ENCODE measurements at regions not wholly inside any gene's neighbourhood (a gene's known extent, or its start where the extent isn't known, plus 50 kb on each side); places are given as distances from the start of the nearest gene placed in this dataset.
"Not testable (repeated sequence)": the region's sequence is repeated elsewhere in the genome, so short reads cannot be mapped to it uniquely, and the experiment has no call there.

- Histone ChIP-seq H3K9me3 (peaks cover 0 to 12% (median 0%) of the 10 kb centered on the region in 3 donors), H3K4me3 (no peak overlapping the region), H3K4me1 (no peaks in the 10 kb centered on the region), H3K27ac (no peak overlapping the region), H3K36me3 (no peaks in the 10 kb centered on the region), H3K27me3 (no peaks in the 10 kb centered on the region)
- intact Hi-C loops (cut with DNase I; ENCODE audit: low total_unique reads): no loop called here
- TF ChIP-seq CTCF (IDR thresholded peaks at IDR 0.05): no peak
- no peak for DNase-seq
Measured at GRCh38 chr6:145155873-145156782, 579.2 kb downstream of the EPM2A start.

GRCh38 chr6:145158636-145159035 is 576.7 kb downstream of the EPM2A start:
- H3K36me3 ChIP-seq; H3K27ac ChIP-seq; H3K27me3 ChIP-seq; H3K4me1 ChIP-seq; H3K4me3 ChIP-seq; intact Hi-C loops (cut with DNase I; ENCODE audit: low total_unique reads); DNase-seq: not testable (repeated sequence)
- peaks cover 0 to 12% (median 0%) of the 10 kb centered on the region in 3 donors for H3K9me3 ChIP-seq

GRCh38 chr6:145159921-145160320 is 575.4 kb downstream of the EPM2A start:
- TF ChIP-seq CTCF (IDR thresholded peaks at IDR 0.05): no peak
- DNase-seq: no peak
- H3K27me3 ChIP-seq: no peaks in the 10 kb centered on the region
- no peak overlapping the region for H3K27ac ChIP-seq
- no peak overlapping the region for H3K4me3 ChIP-seq
- intact Hi-C loops (cut with DNase I; ENCODE audit: low total_unique reads): no loop called here
- H3K9me3 ChIP-seq: peaks cover 0 to 12% (median 0%) of the 10 kb centered on the region in 3 donors
- H3K4me1 ChIP-seq: no peaks in the 10 kb centered on the region
- no peaks in the 10 kb centered on the region for H3K36me3 ChIP-seq

GRCh38 chr6:145161501-145161900 is 573.8 kb downstream of the EPM2A start:
- intact Hi-C loops (cut with DNase I; ENCODE audit: low total_unique reads): no loop called here

GRCh38 chr6:145169726-145170224 is 565.5 kb downstream of the EPM2A start:
- no peaks in the 10 kb centered on the region for H3K27me3 ChIP-seq
- DNase-seq: no peak
- TF ChIP-seq CTCF (IDR thresholded peaks at IDR 0.05): no peak
- intact Hi-C loops (cut with DNase I; ENCODE audit: low total_unique reads): no loop called here
- H3K36me3 ChIP-seq: no peaks in the 10 kb centered on the region
- no peak overlapping the region for H3K4me3 ChIP-seq
- no peak overlapping the region for H3K27ac ChIP-seq
- H3K9me3 ChIP-seq: no peaks in the 10 kb centered on the region
- no peaks in the 10 kb centered on the region for H3K4me1 ChIP-seq

More at GRCh38 chr6:145161501-145161900, 573.8 kb downstream of the EPM2A start:
- Histone ChIP-seq H3K4me3 (no peak overlapping the region), H3K27ac (no peak overlapping the region), H3K36me3 (no peaks in the 10 kb centered on the region), H3K9me3 (peaks cover 0 to 12% (median 0%) of the 10 kb centered on the region in 3 donors), H3K4me1 (no peaks in the 10 kb centered on the region), H3K27me3 (no peaks in the 10 kb centered on the region)
- TF ChIP-seq CTCF (IDR thresholded peaks at IDR 0.05): no peak
- DNase-seq: no peak

- DNase-seq: no peak
- no peak for TF ChIP-seq CTCF (IDR thresholded peaks at IDR 0.05)
- H3K4me1 ChIP-seq: no peaks in the 10 kb centered on the region
- no peak overlapping the region for H3K27ac ChIP-seq
- peaks cover 0 to 10% (median 5%) of the 10 kb centered on the region in 3 donors for H3K9me3 ChIP-seq
- intact Hi-C loops (cut with DNase I; ENCODE audit: low total_unique reads): no loop called here
- H3K4me3 ChIP-seq: no peak overlapping the region
- no peaks in the 10 kb centered on the region for H3K27me3 ChIP-seq
- H3K36me3 ChIP-seq: no peaks in the 10 kb centered on the region
Measured at GRCh38 chr6:145175470-145175869, 559.9 kb downstream of the EPM2A start.

All from tibial artery (tissue), 4 donors.